GM19351 (cell line): ENCODE measurements at regions not wholly inside any gene's neighbourhood (a gene's known extent, or its start where the extent isn't known, plus 50 kb on each side); places are given as distances from the start of the nearest gene placed in this dataset.

Experiments used
- ATAC-seq: cut with Tn5 transposase; IDR thresholded peaks from one replicate; pipeline ENCODE4 v1.9.1; 2021; ENCODE audit warnings: mild to moderate bottlenecking, moderate library complexity; ENCODE audit not compliant: unreplicated experiment

DNA sequence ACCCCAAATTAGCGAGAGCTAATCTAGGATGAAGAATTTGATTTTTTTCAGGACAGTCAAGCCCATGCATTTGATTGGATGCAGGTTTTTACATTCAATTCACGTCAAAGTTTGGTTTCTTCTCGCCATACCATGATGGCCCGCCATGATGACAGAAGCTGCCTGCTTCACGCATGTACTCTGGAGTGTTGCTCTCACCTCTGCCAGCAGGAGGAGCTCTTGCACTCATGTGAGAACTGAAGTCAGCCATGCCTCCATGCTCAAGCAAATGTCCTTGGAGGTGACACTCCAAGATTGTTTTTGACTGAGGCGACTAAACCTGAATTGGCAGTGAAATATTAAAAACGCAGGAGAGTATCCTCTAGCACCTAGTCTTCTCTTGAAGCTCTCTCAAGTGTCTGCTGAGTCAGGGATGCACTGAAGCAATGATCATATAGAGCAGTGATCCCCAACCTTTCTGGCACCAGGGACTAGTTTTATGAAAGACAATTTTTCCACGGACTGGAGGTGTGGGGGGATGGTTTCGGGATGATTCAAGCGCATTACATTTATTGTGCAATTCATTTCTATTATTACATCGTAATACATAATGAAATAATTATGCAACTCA is 120.9 kb downstream of the SAMMSON start:
- peak; percentile 99 for ATAC-seq

- no peak for ATAC-seq
These were observed 127.7 kb downstream of the SAMMSON start for GRCh38 chr3:70127192-70127591.

DNA sequence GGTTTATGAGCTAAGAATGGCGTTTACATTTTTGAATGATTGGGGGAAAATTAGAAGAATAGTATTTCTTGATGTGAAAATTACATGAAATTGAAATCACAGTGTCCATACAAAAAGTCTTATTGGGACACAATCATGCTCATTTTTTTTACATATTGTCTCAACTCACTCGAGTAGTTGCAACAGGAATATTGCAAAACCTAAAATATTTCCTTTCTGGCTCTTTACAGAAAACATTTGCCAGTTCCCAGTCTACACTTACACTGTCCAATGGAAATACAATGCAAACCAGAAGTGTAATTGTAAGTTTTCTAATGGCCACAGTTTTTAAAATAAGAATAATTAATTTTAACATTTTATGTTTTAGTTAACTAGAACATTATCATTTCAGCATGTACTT is 137.8 kb downstream of the SAMMSON start:
- ATAC-seq = no peak

- no peak for ATAC-seq
These were observed 139.1 kb downstream of the SAMMSON start for GRCh38 chr3:70138606-70139005.
